GM19238 (cell line): ENCODE measurements at regions not wholly inside any gene's neighbourhood (a gene's known extent, or its start where the extent isn't known, plus 50 kb on each side); places are given as distances from the start of the nearest gene placed in this dataset.

Experiments used
- DNase-seq: peaks from one replicate; pipeline ENCODE4 v3.0.0; 2011; ENCODE audit warnings: low spot score; ENCODE audit not compliant: insufficient read length

GRCh38 chr14:22070119-22070982 is 396.7 kb upstream of the OR4E1 start:
- DNase-seq, result peak; percentile 8

- DNase-seq, result no peak
Measured at GRCh38 chr14:22065347-22065746, 391.7 kb upstream of the OR4E1 start.

- no peak for DNase-seq
Measured at GRCh38 chr14:22059201-22059600, 385.6 kb upstream of the OR4E1 start.

- DNase-seq, result no peak
Measured at GRCh38 chr14:22052795-22053194, 379.2 kb upstream of the OR4E1 start.

GRCh38 chr14:22047115-22047514 is 373.5 kb upstream of the OR4E1 start:
- no peak for DNase-seq

GRCh38 chr14:22046063-22046462 is 372.4 kb upstream of the OR4E1 start:
- no peak for DNase-seq

- DNase-seq, result no peak
Measured at GRCh38 chr14:22044193-22044592, 370.6 kb upstream of the OR4E1 start.

GRCh38 chr14:22040781-22041125 is 367.1 kb upstream of the OR4E1 start:
- no peak for DNase-seq

- DNase-seq, result no peak
Measured at GRCh38 chr14:22039938-22040780, 366.5 kb upstream of the OR4E1 start.

- DNase-seq, result no peak
Measured at GRCh38 chr14:22036541-22037239, 363.1 kb upstream of the OR4E1 start.

- DNase-seq, result no peak
Measured at GRCh38 chr14:22026527-22026926, 352.9 kb upstream of the OR4E1 start.

GRCh38 chr14:22025879-22026278 is 352.3 kb upstream of the OR4E1 start:
- DNase-seq, result no peak

GRCh38 chr14:22024137-22024536 is 350.5 kb upstream of the OR4E1 start:
- DNase-seq, result no peak

- DNase-seq, result no peak
Measured at GRCh38 chr14:22018890-22019289, 345.3 kb upstream of the OR4E1 start.

GRCh38 chr14:22012452-22012851 is 338.8 kb upstream of the OR4E1 start:
- DNase-seq, result no peak

- no peak for DNase-seq
Measured at GRCh38 chr14:22011253-22011642, 337.6 kb upstream of the OR4E1 start.

GRCh38 chr14:22010545-22011252 is 337.1 kb upstream of the OR4E1 start:
- DNase-seq, result no peak

- DNase-seq, result no peak
Measured at GRCh38 chr14:22008766-22009165, 335.1 kb upstream of the OR4E1 start.

GRCh38 chr14:22007784-22008412 is 334.3 kb upstream of the OR4E1 start:
- no peak for DNase-seq

GRCh38 chr14:22007363-22007762 is 333.7 kb upstream of the OR4E1 start:
- no peak for DNase-seq

- DNase-seq, result no peak
Measured at GRCh38 chr14:22003461-22003860, 329.8 kb upstream of the OR4E1 start.
